SH-SY5Y (cell line): ENCODE measurements at regions not wholly inside any gene's neighbourhood (a gene's known extent, or its start where the extent isn't known, plus 50 kb on each side); places are given as distances from the start of the nearest gene placed in this dataset.

ENCODE experiments used
- GATA2 ChIP-seq: IDR thresholded peaks from 2 replicates; pipeline ENCODE4 v1.6.1; 2011; ENCODE audit warnings: mild to moderate bottlenecking, low read depth, low read length
- GATA3 ChIP-seq: IDR thresholded peaks from 2 replicates; pipeline ENCODE4 v1.6.1; 2011; ENCODE audit warnings: low read depth, mild to moderate bottlenecking, low read length, moderate library complexity

GRCh38 chr6:65790666-65791065, 83.6 kb upstream of the EYS start:
- TF ChIP-seq GATA3 = no peak
- no peak for TF ChIP-seq GATA2
